ENCODE measurements at regions not wholly inside any gene's neighbourhood (a gene's known extent, or its start where the extent isn't known, plus 50 kb on each side); places are given as distances from the start of the nearest gene placed in this dataset.
"Not testable (repeated sequence)": the region's sequence is repeated elsewhere in the genome, so short reads cannot be mapped to it uniquely, and the experiment has no call there.

- no peak for DNase-seq
These were observed 509.1 kb upstream of the NR3C2 start for GRCh38 chr4:148951346-148951745.

DNA sequence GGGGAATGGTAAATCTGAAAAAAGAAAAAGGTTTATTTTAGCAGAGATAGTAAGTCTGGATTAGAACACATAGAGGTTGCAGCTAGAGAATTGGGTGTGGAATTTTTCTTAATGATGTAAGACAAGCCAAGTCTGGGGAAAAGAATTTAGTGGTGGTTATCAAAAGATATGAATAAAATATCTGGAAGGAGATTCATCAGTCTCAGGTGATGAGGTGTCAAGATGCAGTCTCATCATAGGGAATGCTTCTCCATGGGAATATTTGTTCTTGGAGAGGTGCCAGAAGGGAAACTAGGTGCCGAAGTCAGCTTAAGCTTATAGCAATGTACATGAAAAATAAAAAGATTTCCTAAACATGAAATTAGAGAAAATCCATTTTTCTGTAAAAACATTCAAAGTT lies 504.1 kb upstream of the NR3C2 start:
- DNase-seq = no peak

GRCh38 chr4:148944839-148945219 lies 502.6 kb upstream of the NR3C2 start:
- DNase-seq = no peak

GRCh38 chr4:148944136-148944838 lies 502.1 kb upstream of the NR3C2 start:
- no peak for DNase-seq

- no peak for DNase-seq
These were observed 492.8 kb upstream of the NR3C2 start for GRCh38 chr4:148934926-148935578.

DNA sequence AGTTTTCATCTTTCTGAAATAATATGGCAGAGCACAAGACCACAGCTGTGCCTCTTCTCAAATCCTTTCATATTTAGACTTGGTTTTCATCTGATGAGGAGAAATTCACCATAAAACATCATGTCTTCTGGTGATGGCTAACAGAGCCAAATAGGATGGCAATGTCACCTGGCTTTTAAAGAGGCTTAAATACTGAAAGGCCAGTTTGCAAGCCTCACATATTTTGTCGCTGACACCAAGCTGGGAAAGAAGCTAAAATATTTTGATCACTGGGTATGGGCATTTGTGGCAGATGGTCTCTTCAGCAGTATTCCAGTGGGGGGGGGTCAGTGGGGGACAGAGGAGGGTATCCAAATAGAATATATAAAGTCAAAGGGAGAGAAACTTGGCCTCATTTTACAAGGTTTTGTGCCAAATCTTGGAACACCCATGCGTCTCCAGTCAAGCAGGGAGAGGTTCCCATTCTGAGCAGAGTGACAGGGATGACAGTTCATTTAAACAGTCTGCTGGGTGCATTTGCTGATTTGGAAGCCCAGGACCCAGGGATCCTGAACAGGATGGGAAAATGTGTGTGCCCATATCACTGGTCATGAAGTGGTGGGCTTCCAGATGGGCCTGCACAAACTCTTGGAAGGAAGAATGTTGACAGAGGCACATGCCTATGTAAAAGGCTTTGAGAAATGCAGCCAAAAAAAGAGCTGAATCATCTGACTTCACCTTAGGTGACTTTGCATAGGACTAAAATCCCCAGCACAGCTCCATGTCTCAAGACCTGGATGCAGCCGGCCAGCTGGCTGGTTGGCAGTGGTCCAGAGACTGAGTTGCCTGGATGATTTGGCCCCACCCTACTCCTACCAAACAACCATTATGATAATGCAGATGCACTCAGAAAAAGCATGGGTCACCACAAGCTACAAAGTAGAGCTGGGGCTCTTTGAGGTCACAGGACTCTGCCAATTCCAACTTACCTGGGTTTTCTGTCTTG lies 484.4 kb upstream of the NR3C2 start:
- no peak for DNase-seq

GRCh38 chr4:148923881-148924280 lies 481.7 kb upstream of the NR3C2 start:
- DNase-seq = no peak

DNA sequence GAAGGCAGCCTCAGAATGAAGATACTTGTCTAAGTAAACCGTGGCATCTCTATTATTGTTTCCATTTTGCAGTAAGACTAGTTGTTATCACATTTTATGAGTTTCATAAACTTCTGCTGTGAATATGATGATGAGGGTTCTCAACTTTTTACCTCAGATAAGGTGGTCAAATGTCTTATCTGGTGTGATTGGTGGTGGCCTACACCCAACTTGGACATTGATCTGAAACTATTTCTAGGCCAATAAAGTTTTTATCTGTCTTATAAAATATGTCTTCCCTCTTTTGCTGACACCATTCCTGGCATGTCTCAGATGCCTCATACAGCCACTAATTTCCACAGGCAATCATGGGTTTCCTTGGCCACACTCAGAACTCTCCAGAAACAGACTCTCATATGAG lies 480.3 kb upstream of the NR3C2 start:
- no peak for DNase-seq

- DNase-seq = no peak
These were observed 472.5 kb upstream of the NR3C2 start for GRCh38 chr4:148914734-148915133.

- no peak for DNase-seq
These were observed 472.1 kb upstream of the NR3C2 start for GRCh38 chr4:148914301-148914700.

DNA sequence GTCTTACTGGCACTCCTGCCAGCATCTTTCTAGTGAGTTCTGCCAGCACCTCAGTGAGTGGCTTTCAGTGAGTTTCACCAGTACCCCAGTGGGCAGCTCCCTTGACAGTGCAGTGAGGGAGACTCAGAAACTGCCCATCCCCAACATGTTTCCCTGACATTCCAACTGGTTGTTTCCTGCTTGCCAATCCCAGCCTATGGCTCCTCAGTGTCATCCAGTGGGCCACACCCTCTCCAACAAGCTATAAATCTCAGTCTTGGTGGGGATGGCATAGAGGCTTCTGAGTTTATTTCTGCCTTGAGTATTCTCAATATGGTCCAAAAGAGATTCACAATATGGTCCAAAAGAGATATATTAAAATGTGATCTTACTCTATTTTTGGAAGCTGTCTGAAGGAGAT lies 461.2 kb upstream of the NR3C2 start:
- no peak for DNase-seq

DNA sequence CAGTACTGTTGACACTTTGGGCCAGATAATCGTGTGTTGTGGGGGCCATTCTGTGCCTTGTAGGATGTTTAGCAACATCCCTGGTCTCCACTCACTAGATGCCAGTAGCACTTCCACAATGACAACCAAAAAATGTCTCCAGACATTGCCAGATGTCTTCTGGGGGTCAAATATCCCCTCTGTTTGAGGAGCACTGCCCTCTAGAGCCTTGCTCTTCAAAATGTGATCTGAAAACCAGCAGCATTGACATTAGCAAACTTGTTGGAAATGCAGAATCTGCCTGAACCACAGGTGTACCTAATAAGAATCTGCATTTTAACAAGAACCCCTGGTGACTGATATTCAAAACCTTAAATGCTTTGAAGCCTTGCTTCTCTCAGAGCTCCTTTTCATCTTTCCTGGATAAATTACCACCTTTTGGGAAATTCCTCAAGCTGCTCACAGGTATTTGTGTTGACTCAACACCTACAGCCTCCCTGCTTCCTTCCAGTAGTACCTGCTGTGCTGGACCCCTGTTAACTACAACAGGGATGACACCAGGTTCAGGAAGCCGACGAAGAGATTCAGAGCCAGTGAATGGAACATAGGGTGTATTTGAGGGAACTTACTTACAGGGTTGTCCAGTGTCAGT lies 459.0 kb upstream of the NR3C2 start:
- DNase-seq = no peak

- not testable (repeated sequence) for DNase-seq
These were observed 455.9 kb upstream of the NR3C2 start for GRCh38 chr4:148898139-148898538.

- DNase-seq = no peak
These were observed 450.9 kb upstream of the NR3C2 start for GRCh38 chr4:148893095-148893494.

DNA sequence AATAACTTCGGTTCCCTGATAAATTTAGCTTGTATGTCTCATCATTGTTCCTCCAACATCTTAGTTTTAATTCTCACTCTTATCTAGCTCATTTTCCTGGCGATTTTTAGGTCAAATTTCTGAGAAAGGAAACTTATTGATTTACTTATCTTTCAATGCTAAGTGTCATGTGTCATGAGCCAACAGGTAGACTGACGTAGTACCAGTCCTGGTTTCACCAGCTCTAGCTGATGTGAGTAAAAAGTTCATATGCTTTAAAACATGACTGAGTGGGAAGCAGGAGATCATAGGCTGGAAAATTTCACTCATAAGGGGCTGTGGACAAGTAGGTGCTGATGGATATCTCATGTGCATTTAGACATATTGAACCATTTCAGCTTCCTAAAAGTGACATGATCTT lies 441.7 kb upstream of the NR3C2 start:
- no peak for DNase-seq

- no peak for DNase-seq
These were observed 441.2 kb upstream of the NR3C2 start for GRCh38 chr4:148883435-148883834.

DNA sequence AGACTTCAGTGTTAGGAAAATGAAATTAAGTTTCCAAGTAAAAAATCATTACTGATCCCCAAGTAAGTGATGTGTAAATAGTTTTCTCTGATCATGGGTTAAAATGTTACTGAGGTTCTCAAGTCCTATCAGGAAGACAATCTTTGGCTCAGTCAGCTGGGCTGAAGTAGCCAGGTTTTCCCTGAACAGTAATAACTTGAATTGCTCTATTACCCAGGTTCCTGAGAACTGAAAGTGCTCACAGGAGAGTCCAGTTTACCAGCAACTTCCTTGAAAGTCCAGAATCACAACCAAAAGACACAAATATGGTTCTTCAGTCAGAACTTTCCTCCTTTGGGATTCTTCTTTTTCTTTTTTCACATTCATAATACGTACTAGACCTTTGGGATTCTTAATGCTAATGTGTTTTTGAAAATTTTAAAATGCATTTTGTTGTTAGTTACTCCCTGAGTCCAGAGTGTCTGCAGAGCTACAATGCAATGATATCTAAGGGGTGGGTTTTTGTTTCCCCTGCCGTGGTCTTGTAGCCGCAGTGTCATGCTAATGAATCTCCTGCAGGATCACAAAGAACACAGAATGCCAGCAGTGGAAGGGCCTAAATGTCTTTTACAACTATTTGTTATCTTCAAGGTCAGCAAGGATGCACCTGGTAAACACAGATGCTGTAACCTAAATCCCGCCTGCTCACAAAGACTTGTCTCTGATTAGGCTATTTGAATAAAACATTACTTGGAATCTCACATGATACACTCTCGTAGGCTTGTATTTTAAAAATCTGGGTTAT lies 439.8 kb upstream of the NR3C2 start:
- no peak for DNase-seq

GRCh38 chr4:148874331-148874730 lies 432.1 kb upstream of the NR3C2 start:
- no peak for DNase-seq

DNA sequence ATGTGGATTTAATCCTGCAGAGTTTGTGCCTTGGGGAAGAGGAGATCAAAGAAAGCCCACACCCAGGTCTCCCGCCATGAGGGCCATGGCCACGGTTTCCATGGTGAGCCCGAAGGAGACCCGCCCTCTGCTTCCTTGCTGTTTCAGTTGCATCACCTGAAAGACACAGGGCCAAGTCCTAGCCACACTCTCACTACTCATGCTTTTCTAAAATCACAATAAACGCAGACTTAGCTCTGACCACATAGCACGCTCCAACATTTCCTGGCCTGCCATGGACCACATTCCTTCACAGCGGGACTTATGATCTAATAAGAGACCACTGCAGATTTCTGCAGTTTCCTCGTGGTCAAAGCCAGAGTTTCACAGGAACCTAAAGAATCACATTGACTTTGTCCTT lies 426.0 kb upstream of the NR3C2 start:
- DNase-seq = no peak

- DNase-seq = no peak
These were observed 424.5 kb upstream of the NR3C2 start for GRCh38 chr4:148866666-148867065.

DNA sequence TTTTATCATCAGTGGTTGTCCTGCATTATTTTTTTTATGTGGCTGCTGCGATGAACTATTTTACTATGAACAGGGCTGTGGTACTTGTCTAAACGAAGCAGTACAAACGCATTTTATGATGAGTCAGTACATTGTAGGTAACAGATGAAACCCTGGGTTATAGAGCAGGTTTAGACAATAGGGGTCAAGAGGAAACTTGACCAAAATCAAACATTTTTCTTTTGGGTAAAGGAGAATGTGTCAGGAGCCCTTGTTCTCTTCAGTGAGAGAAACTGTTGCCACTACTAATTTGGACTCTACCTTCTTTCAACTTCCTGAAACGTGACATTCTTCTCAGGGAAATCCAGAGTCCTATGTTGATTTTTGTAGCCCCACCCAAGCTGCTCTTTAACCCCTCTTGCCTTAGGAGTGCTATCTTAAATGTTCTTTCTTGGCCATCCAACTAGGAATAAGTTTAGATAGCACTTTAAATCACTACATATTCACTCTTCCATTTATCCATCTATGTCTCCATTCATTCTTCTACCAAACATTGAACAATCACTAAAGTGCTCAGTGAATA lies 415.8 kb upstream of the NR3C2 start:
- no peak for DNase-seq
